ENCODE measurements at regions not wholly inside any gene's neighbourhood (a gene's known extent, or its start where the extent isn't known, plus 50 kb on each side); places are given as distances from the start of the nearest gene placed in this dataset.

DNA sequence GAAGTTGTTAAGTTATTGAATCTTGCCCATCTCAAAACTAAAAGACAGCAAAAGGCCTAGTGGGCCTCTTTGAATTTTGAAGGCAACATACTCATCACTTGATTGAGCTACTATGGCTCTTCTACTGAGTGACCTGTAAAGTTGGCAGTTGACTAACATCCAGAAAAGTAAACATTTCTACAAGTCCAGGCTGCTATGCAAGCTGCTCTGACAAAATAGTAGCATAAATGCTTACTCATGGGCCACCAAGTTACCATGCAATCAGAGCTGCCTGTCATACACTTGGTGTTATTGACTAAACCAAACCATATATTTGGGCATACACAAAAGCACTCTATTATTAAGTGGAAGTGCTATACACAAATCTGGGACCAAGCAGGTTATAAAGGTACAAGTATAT, 148.8 kb downstream of the DDX3Y start:
- no peaks in the 10 kb centered on the region for H3K4me1 ChIP-seq
- no peak overlapping the region for H3K4me3 ChIP-seq
- TF ChIP-seq POLR2A (IDR thresholded peaks at IDR 0.05) (no peak), CTCF (IDR thresholded peaks at IDR 0.05) (no peak)
- no peaks in the 10 kb centered on the region for H3K27me3 ChIP-seq
- no peak overlapping the region for H3K27ac ChIP-seq
- no peaks in the 10 kb centered on the region for H3K36me3 ChIP-seq
- DNase-seq = no peak
- intact Hi-C loops (cut with DNase I) = no loop called here
- no peaks in the 10 kb centered on the region for H3K9me3 ChIP-seq

DNA sequence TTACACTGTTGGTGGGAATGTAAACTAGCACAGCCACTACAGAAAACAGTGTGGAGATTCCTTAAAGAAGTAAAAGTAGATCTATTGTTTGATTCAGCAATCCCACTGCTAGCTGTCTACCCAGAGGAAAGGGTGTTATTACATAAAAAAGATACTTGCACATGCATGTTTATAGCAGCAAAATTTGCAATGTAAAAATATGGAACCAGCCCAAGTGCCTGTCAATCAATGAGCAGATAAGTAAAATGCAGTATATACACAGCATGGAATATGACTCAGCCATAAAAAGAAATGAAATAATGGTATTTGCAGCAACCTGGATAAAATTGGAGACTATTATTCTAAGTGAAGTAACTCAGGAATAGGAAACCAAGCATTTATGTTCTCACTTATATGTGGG, 161.7 kb downstream of the DDX3Y start:
- Histone ChIP-seq H3K27ac (no peak overlapping the region), H3K27me3 (no peaks in the 10 kb centered on the region), H3K4me3 (no peak overlapping the region), H3K4me1 (no peaks in the 10 kb centered on the region), H3K36me3 (no peaks in the 10 kb centered on the region), H3K9me3 (no peaks in the 10 kb centered on the region)
- DNase-seq = no peak
- intact Hi-C loops (cut with DNase I) = no loop called here
- TF ChIP-seq POLR2A (IDR thresholded peaks at IDR 0.05) = no peak

- no peak overlapping the region for H3K4me3 ChIP-seq
- no peaks in the 10 kb centered on the region for H3K4me1 ChIP-seq
- H3K36me3 ChIP-seq = no peaks in the 10 kb centered on the region
- intact Hi-C loops (cut with DNase I) = no loop called here
- H3K27me3 ChIP-seq = no peaks in the 10 kb centered on the region
- no peak for DNase-seq
- 90% methylated on average over 3 of the region's 3 CpGs; no CpG with 5 or more reads in 1 of the 2 donors for WGBS, 2 donors
- no peak overlapping the region for H3K27ac ChIP-seq
- TF ChIP-seq CTCF (IDR thresholded peaks at IDR 0.05) (no peak), POLR2A (IDR thresholded peaks at IDR 0.05) (no peak)
- no peaks in the 10 kb centered on the region for H3K9me3 ChIP-seq
Measured at GRCh38 chrY:13068696-13069095, 164.0 kb downstream of the DDX3Y start.

- intact Hi-C loops (cut with DNase I) = no loop called here
- TF ChIP-seq CTCF (IDR thresholded peaks at IDR 0.05) (no peak), POLR2A (IDR thresholded peaks at IDR 0.05) (no peak)
Measured at GRCh38 chrY:13069111-13069510, 164.4 kb downstream of the DDX3Y start.

DNA sequence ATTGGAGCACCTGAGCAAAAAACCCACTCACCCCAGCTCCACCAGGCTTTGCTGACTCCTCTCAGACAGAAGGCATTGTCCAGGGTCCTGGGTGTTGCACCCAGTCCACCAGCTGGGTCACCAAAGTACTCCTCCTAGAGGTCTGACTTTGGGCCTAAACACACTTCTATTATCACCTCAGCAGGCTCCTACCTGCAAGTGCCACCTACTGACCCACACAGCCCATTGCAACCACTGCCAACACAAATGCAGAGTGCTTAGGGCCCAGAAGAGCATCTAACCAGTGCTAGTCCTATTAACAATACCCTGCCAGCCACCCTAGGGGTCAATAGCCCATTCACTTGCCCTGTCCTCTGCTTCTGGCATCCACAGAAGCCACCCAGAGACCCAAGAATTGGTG, 178.1 kb downstream of the DDX3Y start:
- no peaks in the 10 kb centered on the region for H3K36me3 ChIP-seq
- H3K4me3 ChIP-seq = no peak overlapping the region
- intact Hi-C loops (cut with DNase I) = no loop called here
- H3K4me1 ChIP-seq = no peaks in the 10 kb centered on the region
- TF ChIP-seq CTCF (IDR thresholded peaks at IDR 0.05) = peak in 1 of 6 experiments; percentile 11
- TF ChIP-seq POLR2A (IDR thresholded peaks at IDR 0.05) = no peak
- DNase-seq = no peak
- no peaks in the 10 kb centered on the region for H3K27me3 ChIP-seq
- H3K9me3 ChIP-seq = no peaks in the 10 kb centered on the region
- H3K27ac ChIP-seq = no peak overlapping the region

More at GRCh38 chrY:13069111-13069510, 164.4 kb downstream of the DDX3Y start:
- no peak overlapping the region for H3K27ac ChIP-seq
- H3K9me3 ChIP-seq = no peaks in the 10 kb centered on the region
- no peaks in the 10 kb centered on the region for H3K36me3 ChIP-seq
- no peaks in the 10 kb centered on the region for H3K27me3 ChIP-seq
- H3K4me1 ChIP-seq = no peaks in the 10 kb centered on the region
- no peak for DNase-seq
- H3K4me3 ChIP-seq = no peak overlapping the region

- Histone ChIP-seq H3K9me3 (no peaks in the 10 kb centered on the region), H3K27me3 (no peaks in the 10 kb centered on the region), H3K4me3 (no peak overlapping the region), H3K36me3 (no peaks in the 10 kb centered on the region), H3K4me1 (no peaks in the 10 kb centered on the region), H3K27ac (no peak overlapping the region)
- TF ChIP-seq CTCF (IDR thresholded peaks at IDR 0.05) (no peak), POLR2A (IDR thresholded peaks at IDR 0.05) (no peak)
- WGBS, 2 donors = 30% methylated on average over 5 of the region's 5 CpGs; no CpG with 5 or more reads in 1 of the 2 donors
- intact Hi-C loops (cut with DNase I) = no loop called here
- DNase-seq = no peak
Measured at GRCh38 chrY:13091575-13091974, 186.9 kb downstream of the DDX3Y start.

Data from esophagus squamous epithelium (tissue), 5 donors.